ENCODE measurements at regions not wholly inside any gene's neighbourhood (a gene's known extent, or its start where the extent isn't known, plus 50 kb on each side); places are given as distances from the start of the nearest gene placed in this dataset.

- DNase-seq = no peak
Observed at GRCh38 chr7:114859477-114859876, 62.4 kb upstream of the MDFIC start.

GRCh38 chr7:114860206-114860605 lies 61.7 kb upstream of the MDFIC start:
- DNase-seq = no peak

- no peak for DNase-seq
Observed at GRCh38 chr7:114862406-114862805, 59.5 kb upstream of the MDFIC start.

- no peak for DNase-seq
Observed at GRCh38 chr7:114864278-114864677, 57.6 kb upstream of the MDFIC start.

GRCh38 chr7:114865564-114865963 lies 56.3 kb upstream of the MDFIC start:
- DNase-seq = peak in 1 of 2 experiments; percentile 49
